GM12864 (cell line): ENCODE measurements at regions not wholly inside any gene's neighbourhood (a gene's known extent, or its start where the extent isn't known, plus 50 kb on each side); places are given as distances from the start of the nearest gene placed in this dataset.

Experiments used
- DNase-seq: peaks from one replicate; pipeline ENCODE4 v3.0.0-alpha.2; 2011; ENCODE audit warnings: low read depth
- H3K4me3 ChIP-seq: 2 replicates; pipeline ENCODE4 v1.5.1; 2011; ENCODE audit warnings: mild to moderate bottlenecking, low read depth, low read length, control low read depth
- CTCF ChIP-seq: IDR thresholded peaks from 2 replicates; pipeline ENCODE4 v1.5.1; 2011; ENCODE audit warnings: low read depth, mild to moderate bottlenecking, moderate library complexity, low read length, control low read depth, inconsistent platforms; ENCODE audit errors: missing control alignments

- TF ChIP-seq CTCF: no peak
- no peak for DNase-seq
- H3K4me3 ChIP-seq: no peak overlapping the region
Observed at GRCh38 chr2:128446874-128447537, 128.3 kb upstream of the HS6ST1 start.

DNA sequence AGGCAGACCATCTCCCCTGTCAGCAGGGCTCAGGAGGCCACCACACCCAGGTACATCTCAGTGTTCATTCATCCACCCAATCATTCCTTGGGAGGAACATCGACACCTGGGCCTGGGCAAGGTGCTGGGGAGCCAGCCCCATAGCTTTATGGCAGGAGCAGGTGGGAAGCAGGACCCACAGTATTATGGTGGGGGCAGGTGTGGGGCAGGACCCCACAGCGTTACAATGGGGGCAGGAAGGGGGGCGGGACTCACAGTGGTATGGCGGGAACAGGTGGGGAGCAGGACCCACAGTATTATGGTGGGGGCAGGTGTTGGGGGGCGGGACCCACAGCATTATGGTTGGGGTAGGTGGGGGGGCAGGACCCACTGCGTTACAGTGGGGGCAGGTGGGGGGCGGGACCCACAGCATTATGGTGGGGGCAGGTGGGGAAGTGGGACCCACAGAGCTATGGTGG, 128.9 kb upstream of the HS6ST1 start:
- no peak for TF ChIP-seq CTCF
- H3K4me3 ChIP-seq: no peak overlapping the region
- DNase-seq: no peak

DNA sequence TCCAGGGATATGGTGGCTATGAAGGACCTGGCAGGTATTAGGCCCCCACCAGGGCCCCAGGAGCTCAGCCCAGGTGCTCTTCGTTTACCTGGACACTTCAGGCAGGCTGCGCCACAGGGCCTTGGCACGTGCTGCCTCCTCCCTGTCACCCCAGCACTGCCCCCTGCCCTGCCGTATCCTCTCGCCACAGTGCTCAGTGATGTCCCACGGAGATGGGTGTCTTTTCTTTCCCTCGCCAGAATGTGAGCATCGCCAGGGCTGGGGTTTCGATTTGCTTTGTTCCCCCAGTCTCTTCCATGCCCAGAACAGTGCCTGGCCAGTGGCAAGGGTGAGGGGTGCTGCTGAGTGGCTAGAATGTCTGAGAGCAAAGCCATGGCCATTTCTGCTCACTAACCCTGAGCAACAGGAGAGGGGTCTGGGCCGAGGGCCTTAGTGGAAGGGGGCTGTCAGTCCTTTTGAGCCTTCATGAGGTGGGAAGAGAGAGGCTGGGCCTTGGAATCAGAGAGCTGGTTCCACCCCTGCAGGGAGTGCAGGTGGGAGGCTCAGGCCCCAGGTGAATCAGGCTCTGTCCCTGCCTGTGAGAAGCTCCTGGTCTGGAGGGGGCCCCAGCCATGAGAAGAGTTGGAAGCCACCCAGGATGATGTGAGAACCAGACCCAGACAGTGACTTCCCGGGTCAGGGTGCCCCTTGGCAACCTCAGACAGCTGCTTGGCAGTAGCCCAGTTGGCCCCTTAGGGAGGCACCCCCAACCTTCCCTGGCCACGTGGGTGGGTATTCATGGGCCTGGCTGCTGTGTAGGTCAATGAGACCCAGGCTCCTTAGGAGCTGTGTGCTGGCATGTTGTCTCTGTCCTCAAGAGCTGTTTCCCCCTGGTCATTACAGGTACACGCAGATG, 129.9 kb upstream of the HS6ST1 start:
- no peak for DNase-seq

DNA sequence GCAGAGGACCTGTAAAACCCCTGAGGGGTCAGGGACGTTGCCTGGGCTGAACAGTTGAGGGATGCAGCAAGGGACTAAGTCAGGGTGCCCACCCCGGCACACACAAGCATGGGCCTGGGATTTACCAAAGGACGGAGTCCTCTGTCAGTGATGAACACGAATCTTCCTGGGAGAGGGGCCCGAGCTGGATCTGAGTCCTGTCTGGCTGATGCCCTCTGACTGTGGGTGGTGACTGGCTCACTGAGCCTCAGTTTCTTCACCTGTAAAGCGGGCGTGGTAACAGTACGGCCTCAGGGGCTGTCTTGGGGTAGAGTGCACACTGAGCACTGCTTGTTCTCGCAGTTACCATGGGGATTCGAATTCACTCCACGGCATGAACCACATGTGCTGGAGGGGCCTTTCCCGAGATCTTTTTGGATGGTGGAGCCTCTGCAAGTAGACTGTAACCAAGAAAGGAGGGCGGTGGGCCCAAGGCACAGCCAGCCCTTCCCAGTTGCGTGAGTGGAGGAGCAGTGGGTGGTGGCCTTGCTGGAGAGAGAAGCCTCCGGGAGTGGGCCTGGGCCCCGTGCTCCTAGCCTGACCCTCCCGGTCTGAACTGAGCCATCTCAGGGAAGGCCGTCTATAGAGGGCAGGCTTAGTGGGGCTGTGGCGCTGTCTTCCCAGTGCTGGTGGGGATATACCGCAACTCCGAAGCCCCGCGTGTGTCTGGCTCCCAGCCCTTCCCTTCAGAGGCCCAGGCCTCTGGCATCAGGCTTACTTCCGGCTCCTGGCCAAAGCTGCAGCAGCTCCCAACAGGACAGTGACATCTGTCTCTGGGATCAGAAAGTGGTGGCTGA, 130.8 kb upstream of the HS6ST1 start:
- no peak for TF ChIP-seq CTCF

More for the DNA sequence above, 129.9 kb upstream of the HS6ST1 start:
- no peak for TF ChIP-seq CTCF
- no peak overlapping the region for H3K4me3 ChIP-seq

GRCh38 chr2:128450211-128451024, 131.8 kb upstream of the HS6ST1 start:
- no peak overlapping the region for H3K4me3 ChIP-seq
- no peak for DNase-seq
- no peak for TF ChIP-seq CTCF

More for the DNA sequence above, 130.8 kb upstream of the HS6ST1 start:
- no peak overlapping the region for H3K4me3 ChIP-seq
- no peak for DNase-seq
